Peyer's patch (tissue), 4 donors: ENCODE measurements at regions not wholly inside any gene's neighbourhood (a gene's known extent, or its start where the extent isn't known, plus 50 kb on each side); places are given as distances from the start of the nearest gene placed in this dataset.

ENCODE experiments used
- DNase-seq, 3 donors: peaks; one replicate each; pipeline ENCODE4 v3.0.0-alpha.2; 2017 to 2019
- H3K27ac ChIP-seq, 4 donors: fragments of 200-600 bp; sonication (generic); one replicate each; pipeline ENCODE4 v1.5.1; 2016 to 2019
- H3K27me3 ChIP-seq, 2 donors: fragments of 200-600 bp; sonication (generic); one replicate each; pipeline ENCODE4 v1.5.1; 2019
- H3K36me3 ChIP-seq, 3 donors: fragments of 200-600 bp; sonication (generic); one replicate each; pipeline ENCODE4 v1.5.1; 2016 to 2019
- H3K4me1 ChIP-seq, 4 donors: fragments of 200-600 bp; sonication (generic); one replicate each; pipeline ENCODE4 v1.5.1; 2016 to 2019
- H3K4me3 ChIP-seq, 4 donors: fragments of 200-600 bp; sonication (generic); 1 replicate in 3 of 4; 2 replicates in 1 of 4; pipeline ENCODE4 v1.5.1; 2016 to 2019; ENCODE audit warnings: mild to moderate bottlenecking in 1 of 4
- H3K9me3 ChIP-seq, 4 donors: fragments of 200-600 bp; sonication (generic); one replicate each; pipeline ENCODE4 v1.5.1; 2016 to 2019; ENCODE audit warnings: mild to moderate bottlenecking in 1 of 4
- POLR2A ChIP-seq, 2 donors: fragments of 450-650 bp; IDR thresholded peaks; one replicate each; pipeline ENCODE4 v1.5.1; 2017; ENCODE audit warnings: antibody characterized with exemption in 2 of 2, mild to moderate bottlenecking in 2 of 2, moderate library complexity in 2 of 2
- TF ChIP-seq, protein P1 (sequence below), 6 experiments: fragments of 450-650 bp in 4 of 6; fragments of 200-600 bp in 2 of 6; sonication (generic) in 1 of 6; IDR thresholded peaks; one replicate each; pipeline ENCODE4 v1.5.1; 2017 to 2019; ENCODE audit warnings: antibody characterized with exemption in 6 of 6, mild to moderate bottlenecking in 3 of 6, moderate library complexity in 1 of 6

DNA sequence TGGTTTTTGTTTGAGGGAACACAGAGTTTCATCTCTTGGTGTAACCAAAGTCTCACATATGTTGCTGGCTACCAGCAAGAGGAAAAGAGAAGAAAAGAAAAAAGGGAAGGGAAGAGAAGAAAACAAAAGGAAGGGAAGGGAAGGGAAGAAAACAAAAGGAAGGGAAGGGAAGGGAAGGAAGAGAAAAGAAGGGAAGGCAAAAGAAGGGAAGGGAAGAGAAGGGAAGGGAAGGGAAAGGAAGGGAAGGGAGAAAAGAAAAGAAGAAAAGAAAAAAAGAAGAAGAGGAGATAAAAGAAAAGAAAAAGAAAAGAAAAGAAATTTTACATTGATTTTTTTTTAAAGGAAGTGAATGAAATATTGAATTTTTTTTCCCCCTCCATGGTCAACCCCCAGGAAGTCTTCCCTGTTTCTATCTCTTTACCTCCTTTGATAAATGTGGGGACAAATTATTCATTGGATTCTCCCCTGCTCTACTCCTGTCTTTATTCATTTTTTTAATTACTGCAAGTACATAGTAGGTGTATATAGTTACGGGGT, 228.0 kb downstream of the SHOX start:
- Histone ChIP-seq H3K27me3 (no peaks in the 10 kb centered on the region), H3K4me3 (no peak overlapping the region), H3K27ac (no peak overlapping the region), H3K4me1 (no peaks in the 10 kb centered on the region), H3K9me3 (no peaks in the 10 kb centered on the region), H3K36me3 (no peaks in the 10 kb centered on the region)
- TF ChIP-seq POLR2A (IDR thresholded peaks at IDR 0.05) = no peak
- TF ChIP-seq, protein P1, sequence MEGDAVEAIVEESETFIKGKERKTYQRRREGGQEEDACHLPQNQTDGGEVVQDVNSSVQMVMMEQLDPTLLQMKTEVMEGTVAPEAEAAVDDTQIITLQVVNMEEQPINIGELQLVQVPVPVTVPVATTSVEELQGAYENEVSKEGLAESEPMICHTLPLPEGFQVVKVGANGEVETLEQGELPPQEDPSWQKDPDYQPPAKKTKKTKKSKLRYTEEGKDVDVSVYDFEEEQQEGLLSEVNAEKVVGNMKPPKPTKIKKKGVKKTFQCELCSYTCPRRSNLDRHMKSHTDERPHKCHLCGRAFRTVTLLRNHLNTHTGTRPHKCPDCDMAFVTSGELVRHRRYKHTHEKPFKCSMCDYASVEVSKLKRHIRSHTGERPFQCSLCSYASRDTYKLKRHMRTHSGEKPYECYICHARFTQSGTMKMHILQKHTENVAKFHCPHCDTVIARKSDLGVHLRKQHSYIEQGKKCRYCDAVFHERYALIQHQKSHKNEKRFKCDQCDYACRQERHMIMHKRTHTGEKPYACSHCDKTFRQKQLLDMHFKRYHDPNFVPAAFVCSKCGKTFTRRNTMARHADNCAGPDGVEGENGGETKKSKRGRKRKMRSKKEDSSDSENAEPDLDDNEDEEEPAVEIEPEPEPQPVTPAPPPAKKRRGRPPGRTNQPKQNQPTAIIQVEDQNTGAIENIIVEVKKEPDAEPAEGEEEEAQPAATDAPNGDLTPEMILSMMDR (IDR thresholded peaks at IDR 0.05) = no peak
- no peak for DNase-seq

DNA sequence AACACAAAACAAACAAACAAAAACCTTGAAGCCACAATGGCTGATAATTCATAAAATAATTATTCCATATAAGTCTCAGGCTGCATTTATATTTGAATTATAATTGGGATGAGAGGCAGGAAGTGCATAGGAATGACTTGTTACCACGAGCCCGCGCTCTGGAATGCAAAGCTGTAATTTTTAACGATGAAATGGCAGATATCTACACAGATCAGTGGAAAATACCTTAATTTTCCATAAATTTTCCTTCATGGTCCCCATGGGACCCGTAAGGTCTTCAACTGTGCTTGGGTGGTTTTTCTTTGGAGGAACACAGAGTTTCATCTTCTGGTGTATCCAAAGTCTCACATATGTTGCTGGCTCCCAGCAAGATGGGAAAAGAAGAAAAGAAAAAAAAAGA, 226.8 kb downstream of the SHOX start:
- TF ChIP-seq POLR2A (IDR thresholded peaks at IDR 0.05) = no peak
- TF ChIP-seq, protein P1 (IDR thresholded peaks at IDR 0.05) = no peak
- no peak overlapping the region for H3K4me3 ChIP-seq
- H3K9me3 ChIP-seq = no peaks in the 10 kb centered on the region
- no peak overlapping the region for H3K27ac ChIP-seq
- H3K27me3 ChIP-seq = no peaks in the 10 kb centered on the region
- H3K4me1 ChIP-seq = no peaks in the 10 kb centered on the region
- no peak for DNase-seq
- H3K36me3 ChIP-seq = no peaks in the 10 kb centered on the region

DNA sequence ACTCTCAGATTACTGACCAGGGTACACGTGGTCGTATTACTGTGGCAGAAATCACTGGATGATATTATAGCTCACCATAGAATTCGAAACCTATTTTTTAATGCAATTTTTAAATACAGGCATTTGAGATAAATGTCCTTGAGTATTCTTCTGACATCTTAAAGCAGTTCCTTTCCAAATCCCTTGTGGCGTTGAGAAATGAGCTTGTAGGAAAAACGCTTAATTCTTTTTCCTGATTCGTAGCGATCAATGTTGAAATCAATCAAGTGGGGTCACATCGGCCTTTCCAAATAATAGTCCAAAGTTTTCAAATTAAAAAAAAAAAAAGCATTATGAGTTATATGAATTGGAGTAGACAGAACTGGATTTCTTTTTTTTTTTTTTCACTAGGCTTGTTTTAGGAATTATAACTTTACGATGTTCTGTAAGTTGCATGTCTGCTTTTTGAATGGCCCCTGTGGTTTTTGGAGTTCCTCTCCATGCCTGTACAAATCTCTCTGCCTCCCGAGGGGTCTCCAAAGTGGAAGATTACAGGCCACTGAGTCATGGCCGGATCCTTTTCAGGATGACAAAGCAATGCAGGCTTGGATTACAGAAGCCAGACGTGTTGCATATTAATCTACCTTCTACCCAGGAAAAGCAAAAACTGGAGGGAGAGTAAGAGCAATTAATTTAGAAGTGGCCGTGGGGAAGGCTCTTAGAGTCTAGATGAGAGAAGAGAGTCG, 226.1 kb downstream of the SHOX start:
- DNase-seq = no peak
- no peak overlapping the region for H3K4me3 ChIP-seq
- TF ChIP-seq, protein P1 (IDR thresholded peaks at IDR 0.05) = no peak
- no peak for TF ChIP-seq POLR2A (IDR thresholded peaks at IDR 0.05)

DNA sequence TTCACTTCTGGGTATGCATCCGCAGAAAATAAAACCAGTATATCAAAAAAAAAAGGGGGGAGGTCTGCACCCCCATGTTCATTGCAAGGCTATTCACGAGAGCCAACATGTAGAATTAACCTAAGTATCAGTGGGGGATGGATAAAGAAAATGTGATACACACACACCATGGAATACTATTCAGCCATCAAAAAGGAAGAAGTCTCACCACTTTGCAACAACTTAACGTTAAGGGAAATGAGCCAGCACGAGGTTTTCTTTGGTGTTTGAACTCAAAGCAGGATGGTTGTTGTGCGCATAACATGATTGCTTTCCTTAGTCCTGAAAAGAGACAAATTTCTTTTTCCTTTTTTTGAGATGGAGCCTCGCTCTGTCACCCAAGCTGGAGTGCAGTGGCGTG, 222.7 kb downstream of the SHOX start:
- H3K9me3 ChIP-seq = no peaks in the 10 kb centered on the region
- H3K4me1 ChIP-seq = no peaks in the 10 kb centered on the region
- TF ChIP-seq POLR2A (IDR thresholded peaks at IDR 0.05) = no peak
- TF ChIP-seq, protein P1 (IDR thresholded peaks at IDR 0.05) = no peak
- no peaks in the 10 kb centered on the region for H3K36me3 ChIP-seq
- no peak overlapping the region for H3K27ac ChIP-seq
- no peak overlapping the region for H3K4me3 ChIP-seq
- no peaks in the 10 kb centered on the region for H3K27me3 ChIP-seq
- DNase-seq = no peak

More for the DNA sequence above, 226.1 kb downstream of the SHOX start:
- Histone ChIP-seq H3K36me3 (no peaks in the 10 kb centered on the region), H3K4me1 (no peaks in the 10 kb centered on the region), H3K27me3 (no peaks in the 10 kb centered on the region), H3K27ac (no peak overlapping the region), H3K9me3 (no peaks in the 10 kb centered on the region)

DNA sequence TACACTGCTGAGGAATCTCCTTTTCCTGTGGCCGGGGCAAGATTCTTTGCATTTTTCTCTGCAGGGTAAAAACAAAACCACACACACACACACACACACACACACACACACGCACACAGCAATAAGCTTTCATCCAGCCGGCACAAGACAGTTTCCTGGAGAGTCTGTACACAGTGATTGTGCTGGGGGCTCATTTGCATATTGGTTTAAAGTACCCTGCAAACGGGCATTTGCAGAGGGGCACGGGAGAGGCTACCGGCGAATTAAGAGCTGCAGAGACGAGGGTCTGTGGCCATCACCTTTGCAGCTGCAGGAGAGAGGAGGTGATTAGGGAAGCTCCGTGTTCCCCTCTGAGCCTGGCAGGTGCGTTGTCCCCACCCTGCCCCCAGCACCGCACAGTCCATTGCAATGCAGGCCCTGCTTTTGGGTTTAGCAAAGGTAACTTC, 219.9 kb downstream of the SHOX start:
- H3K27ac ChIP-seq = no peak overlapping the region
- no peaks in the 10 kb centered on the region for H3K27me3 ChIP-seq
- H3K36me3 ChIP-seq = no peaks in the 10 kb centered on the region
- H3K9me3 ChIP-seq = no peaks in the 10 kb centered on the region
- H3K4me1 ChIP-seq = no peaks in the 10 kb centered on the region
- TF ChIP-seq, protein P1 (IDR thresholded peaks at IDR 0.05) = no peak
- no peak for TF ChIP-seq POLR2A (IDR thresholded peaks at IDR 0.05)
- no peak overlapping the region for H3K4me3 ChIP-seq
- no peak for DNase-seq
